A673 (cell line): ENCODE measurements at regions not wholly inside any gene's neighbourhood (a gene's known extent, or its start where the extent isn't known, plus 50 kb on each side); places are given as distances from the start of the nearest gene placed in this dataset.

ENCODE experiments used
- CTCF ChIP-seq: fragments of 300-800, 200-600 bp; sonication (generic); conservative IDR thresholded peaks from 2 replicates; pipeline ENCODE4 v1.5.1; 2017; ENCODE audit warnings: low read depth, mild to moderate bottlenecking, antibody characterized with exemption, low read length, moderate library complexity, mixed read lengths
- EZH2 ChIP-seq: fragments of 200-600 bp; sonication (generic); IDR thresholded peaks from 2 replicates; pipeline ENCODE4 v1.6.1; 2017; ENCODE audit warnings: borderline replicate concordance, low read depth, mild to moderate bottlenecking, mixed read lengths, antibody characterized with exemption, low read length; ENCODE audit not compliant: poor library complexity, severe bottlenecking

- TF ChIP-seq CTCF (no peak), EZH2 (no peak)
These were observed 238.2 kb upstream of the GPR149 start for GRCh38 chr3:154668187-154668586.
